ENCODE measurements at regions not wholly inside any gene's neighbourhood (a gene's known extent, or its start where the extent isn't known, plus 50 kb on each side); places are given as distances from the start of the nearest gene placed in this dataset.
"Not testable (repeated sequence)": the region's sequence is repeated elsewhere in the genome, so short reads cannot be mapped to it uniquely, and the experiment has no call there.

GRCh38 chr20:22529150-22530019, 55.0 kb downstream of the FOXA2 start:
- DNase-seq, result no peak

GRCh38 chr20:22526512-22527012, 57.8 kb downstream of the FOXA2 start:
- no peak for DNase-seq

DNA sequence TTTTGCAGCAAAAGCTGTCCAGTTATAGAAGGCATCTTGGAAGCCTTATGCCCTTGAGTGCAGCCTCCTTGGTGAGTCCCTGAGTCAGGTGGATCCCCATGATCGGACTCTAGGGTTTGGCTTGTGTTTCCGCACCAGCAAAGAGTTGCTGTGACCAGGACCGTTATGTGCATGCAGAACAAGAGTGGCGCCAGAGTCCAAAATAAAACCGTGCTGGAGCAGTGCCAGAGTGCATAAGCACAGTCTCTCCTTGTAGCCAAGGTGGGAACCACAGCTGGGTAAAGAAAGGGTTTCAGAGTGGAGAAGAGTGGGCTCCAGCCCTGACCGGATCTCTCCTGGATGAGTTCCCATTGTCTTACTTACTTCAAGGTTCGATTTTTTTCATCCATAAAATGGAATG, 58.6 kb downstream of the FOXA2 start:
- no peak for DNase-seq

DNA sequence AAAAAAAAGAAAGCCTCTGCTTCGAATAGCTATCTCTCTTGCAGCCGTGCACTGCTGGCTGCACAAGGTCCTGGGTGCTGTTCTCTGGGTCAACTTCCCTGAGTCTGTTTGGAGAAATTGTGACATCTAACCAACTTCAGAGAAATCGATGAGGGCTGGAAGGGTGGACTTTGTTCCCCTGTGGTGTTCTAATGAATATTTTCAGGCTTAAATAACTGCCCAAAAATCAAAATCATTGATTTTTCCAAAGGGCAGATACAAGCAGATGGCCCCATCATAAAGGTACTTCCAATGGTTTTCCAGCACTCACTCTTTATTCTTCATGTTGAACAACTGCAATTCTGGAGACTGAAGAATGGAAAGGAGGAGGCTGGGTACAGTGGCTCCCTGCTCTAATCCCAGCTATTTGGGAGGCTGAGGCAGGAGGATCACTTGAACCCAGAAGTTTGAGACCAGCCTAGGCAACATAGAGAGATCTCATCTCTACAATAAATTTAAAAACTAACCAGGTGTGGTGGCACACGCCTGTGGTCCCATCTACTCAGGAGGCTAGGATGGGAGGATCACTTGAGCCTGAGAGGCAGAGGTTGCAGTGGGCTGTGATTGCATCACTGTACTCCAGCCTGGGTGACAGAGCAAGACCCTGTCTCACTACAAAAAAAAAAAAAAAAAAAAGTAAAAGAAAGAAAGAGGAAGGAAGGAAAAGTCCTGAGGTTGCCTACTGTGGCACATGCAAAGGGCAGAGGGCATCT, 59.1 kb downstream of the FOXA2 start:
- DNase-seq, result no peak

GRCh38 chr20:22524393-22525015, 59.9 kb downstream of the FOXA2 start:
- no peak for DNase-seq

- no peak for DNase-seq
These were observed 60.6 kb downstream of the FOXA2 start for GRCh38 chr20:22523499-22524392.

DNA sequence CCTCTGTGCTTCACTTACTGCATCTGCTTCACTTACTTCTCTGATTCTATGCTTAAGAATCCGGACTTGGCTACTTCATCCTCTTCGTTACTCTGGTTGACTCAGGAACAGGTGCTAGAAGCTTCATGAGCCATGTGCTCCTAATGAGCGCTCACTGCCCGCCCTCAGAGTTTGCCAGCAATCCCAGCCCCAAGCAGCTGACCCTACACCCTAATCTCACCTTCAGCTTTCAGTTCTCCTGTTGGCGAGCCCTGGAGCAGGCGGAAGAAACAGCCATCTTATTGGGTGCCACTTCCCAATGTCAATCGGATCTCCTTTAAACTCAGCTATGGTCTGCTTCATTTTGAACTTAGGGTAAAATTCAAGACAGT, 61.3 kb downstream of the FOXA2 start:
- DNase-seq, result no peak

DNA sequence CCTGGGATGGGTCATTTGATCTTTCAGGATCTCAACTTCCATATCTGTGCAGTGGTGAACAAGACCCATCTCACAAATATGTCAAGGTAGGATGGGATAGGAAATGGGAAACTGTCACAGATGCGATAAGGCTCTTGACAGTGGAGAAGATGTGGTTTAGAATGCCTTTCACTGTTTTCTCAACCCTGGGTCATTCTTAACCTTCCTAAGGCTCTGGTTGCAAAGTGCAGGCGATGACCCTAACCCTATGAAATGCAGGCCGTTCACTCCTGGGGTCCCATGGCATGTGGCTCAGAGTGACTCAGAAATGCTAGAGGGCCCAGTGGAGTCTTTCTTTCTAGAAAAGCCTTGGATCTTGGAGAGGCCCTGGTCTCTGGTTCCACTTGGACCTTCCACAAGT, 61.7 kb downstream of the FOXA2 start:
- no peak for DNase-seq

DNA sequence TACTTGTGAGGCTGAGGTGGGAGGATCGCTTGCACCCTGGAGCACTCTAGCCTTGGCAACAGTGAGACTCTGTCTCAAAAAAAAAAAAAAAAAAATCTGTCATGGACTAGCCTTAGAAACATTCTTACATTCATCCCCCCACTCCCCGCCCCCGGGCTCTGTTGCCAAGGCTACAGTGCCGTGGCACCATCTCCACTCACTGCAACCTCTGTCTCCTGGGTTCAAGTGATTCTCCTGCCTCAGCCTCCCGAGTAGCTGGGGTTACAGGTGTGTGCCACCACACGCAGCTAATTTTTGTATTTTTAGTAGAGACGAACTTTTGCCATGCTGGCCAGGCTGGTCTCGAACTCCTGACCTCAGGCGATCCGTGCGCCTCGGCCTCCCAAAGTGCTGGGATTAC, 62.4 kb downstream of the FOXA2 start:
- DNase-seq, result not testable (repeated sequence)

DNA sequence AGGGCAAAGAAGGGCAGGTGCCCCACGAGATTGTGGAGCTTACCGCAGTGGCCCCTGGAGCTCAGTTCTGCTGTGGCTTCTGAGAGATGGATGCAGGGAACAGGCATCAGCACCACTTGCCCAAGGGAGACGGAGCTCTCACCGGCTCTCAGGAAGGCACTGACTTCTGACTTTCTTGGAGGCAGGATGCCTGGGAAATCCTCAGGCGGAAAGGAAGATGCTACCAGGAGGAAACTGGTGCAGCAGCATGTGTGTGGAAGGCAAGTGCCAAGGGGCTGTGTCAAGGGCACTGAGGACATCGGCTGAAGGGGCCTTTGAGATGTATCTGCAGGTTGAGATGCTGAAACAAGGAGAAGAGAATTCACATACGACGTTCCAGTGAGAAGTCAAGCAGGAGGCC, 64.0 kb downstream of the FOXA2 start:
- DNase-seq, result no peak

GRCh38 chr20:22515264-22515663, 69.1 kb downstream of the FOXA2 start:
- no peak for DNase-seq

- DNase-seq, result no peak
These were observed 70.8 kb downstream of the FOXA2 start for GRCh38 chr20:22513574-22513973.

DNA sequence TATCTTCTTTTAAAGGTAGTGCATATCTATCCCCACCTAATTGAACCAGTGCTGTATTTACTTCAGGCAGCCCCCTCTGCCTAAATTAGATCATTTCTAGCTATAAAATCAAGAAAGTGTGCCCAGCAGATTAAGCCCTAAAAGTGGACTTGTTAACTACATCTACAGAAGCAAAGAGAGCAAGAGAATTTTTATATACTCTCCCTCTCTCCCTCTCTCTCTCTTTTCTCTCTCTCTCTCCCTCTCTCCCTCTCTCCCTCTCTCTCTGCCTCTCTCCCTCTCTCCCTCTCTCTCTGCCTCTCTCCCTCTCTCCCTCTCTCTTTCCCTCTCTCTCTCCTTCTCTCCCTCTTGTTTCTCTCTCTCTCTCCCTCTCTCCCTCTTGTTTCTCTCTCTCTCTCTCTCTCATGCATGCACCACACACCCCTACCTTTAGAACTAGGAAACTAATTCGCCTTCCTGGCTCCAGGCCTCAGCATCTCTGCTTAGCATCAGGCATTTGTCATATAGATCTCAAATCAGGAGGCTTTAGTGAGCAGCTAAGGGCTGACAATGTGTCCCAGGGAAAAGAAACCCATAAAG, 71.4 kb downstream of the FOXA2 start:
- no peak for DNase-seq

DNA sequence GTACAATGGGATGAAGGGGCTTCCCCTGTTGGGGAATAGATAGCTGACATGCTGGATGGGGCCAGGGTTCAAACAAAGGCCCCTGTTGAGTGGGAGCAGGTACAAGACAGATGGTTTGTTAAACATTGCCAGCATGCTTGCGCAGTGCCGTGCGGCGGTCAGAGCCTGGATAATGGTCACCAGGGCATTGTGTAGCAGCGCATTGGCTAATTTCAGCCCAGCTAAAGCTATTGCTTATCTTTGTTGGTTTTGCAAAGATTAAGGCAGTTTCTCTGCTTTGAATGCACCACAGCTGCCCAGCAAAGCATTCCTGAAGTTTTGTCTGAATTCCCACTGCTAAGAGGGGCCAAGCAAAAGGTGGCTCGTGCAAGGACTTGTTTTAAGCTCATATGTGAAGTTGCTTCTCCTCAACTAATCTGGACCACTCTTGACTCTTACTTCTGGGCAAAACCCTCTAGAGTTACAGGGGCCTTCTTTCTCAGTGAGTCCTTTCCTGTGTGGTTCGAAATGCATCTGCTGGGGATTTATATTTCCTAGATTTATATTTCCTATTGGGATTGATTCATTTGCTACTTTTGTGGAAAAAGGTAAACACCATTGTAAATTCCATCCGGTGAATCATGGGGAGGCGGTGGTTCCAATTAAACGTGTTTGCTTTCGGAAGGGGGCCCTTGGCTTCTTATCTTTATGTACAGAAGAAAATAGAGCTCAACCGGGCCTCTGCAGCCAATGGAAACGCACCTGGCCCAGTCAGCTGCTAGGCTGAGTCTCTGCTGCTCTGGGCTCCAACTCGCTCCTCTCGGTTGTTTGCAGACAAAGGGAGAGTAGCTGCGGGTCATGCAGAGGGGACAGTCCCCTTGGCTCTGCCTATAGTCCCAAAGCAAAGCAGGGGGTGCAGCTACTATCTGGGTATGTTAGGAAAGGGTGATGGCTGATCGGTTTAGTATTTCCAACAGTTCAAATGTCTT, 72.1 kb downstream of the FOXA2 start:
- DNase-seq, result no peak

GRCh38 chr20:22509843-22510147, 74.6 kb downstream of the FOXA2 start:
- no peak for DNase-seq

DNA sequence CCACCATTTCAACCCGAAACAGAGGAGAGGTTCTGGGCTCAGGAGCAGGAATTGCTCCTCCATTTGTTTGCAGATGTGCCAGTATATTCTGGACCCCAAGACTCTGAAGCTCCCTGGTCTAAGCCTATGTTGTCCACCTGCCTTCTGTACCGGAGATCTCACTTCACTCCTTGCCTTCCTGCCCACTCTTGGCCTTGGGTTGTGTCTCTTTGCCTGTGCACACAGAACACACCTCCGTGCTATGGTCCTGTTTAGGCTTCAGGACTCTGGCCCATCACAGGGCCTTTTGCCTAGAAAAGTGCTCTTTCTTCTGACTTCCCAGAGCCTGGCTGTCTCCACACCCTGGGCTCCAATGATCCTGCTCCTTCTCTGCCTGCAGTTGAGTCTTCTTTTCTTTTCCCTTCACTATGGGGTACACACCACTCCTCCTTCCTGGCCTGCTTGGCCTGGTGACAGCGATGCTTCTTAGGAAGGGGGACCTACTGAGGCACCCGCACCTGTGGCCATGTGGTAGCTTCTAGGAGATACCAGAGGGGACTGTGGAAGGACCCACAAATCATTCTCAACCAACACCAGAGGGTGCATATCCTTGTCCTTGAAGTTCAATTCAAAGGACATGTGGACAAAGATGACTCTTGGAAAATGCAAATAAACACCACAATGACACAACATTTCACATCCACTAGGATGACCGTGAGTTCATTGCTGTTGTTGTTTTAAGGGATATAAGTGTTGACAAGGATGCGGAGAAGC, 75.1 kb downstream of the FOXA2 start:
- no peak for DNase-seq

DNA sequence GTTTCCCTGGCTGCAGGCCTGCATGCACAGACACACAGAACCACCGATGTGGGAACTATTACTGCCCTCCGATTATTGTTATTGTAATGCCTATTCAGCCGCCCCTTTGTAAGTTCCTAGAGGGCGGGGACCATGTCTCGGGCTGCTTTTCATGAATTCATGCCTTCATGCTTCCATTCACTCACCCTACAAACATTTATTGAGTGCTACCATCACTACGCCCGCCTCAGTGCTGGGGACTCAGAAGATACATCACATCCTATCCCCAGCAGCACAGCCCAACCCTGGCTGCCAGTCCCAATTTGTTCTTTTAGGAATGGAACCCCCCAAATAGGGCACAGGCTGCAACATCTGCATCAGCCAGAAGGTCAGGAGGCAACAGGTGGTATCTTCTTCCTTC, 75.9 kb downstream of the FOXA2 start:
- DNase-seq, result no peak

- no peak for DNase-seq
These were observed 77.0 kb downstream of the FOXA2 start for GRCh38 chr20:22507240-22507961.

DNA sequence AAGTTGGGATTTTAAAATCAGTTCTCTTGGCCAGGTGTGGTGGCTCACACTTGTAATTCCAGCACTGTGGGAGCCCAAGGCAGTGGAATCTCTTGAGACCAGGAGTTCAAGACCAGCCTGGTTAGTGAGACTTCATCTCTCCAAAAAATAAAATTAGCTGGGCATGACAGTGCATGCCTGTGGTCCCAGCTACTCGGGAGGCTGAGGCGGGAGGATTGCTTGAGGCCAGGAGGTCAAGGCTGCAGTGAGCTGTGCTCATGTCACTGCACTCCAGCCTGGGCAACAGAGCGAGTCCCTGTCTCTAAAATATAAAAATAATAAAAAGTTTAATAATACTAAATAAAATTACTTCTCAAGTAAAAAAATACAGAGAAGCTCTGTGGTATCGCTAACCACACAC, 77.5 kb downstream of the FOXA2 start:
- no peak for DNase-seq

Measured in hematopoietic multipotent progenitor cell treated with erythropoietin and hydrocortisone succinate and interleukin-3 and kit ligand, for 8 days (in vitro differentiated cells).